ENCODE measurements at regions not wholly inside any gene's neighbourhood (a gene's known extent, or its start where the extent isn't known, plus 50 kb on each side); places are given as distances from the start of the nearest gene placed in this dataset.

DNA sequence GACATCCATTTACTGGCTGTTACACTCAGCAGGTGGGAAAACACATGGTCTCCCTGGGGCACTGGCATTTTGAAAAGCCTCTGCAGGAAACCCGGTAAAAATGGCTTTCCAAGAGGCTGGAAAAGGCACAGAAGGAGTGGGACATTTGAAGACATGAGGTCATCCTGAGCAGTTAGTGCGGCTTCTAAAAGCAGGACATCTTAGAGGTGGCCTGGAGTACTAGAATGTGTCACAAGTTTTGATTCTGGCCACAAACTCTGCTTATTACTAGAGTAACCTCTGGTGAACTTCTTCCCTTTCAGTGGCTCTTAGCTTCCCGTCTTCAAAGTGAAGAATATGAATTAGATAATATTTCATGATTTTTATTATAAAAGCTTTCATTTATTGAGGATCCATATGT lies 423.0 kb upstream of the BRINP1 start:
- Histone ChIP-seq H3K27ac (ENCODE audit: insufficient read depth, low read depth, low read length) (no peak overlapping the region), H4K20me1 (replicated peaks; ENCODE audit: control insufficient read depth, extremely low read depth, insufficient read depth, low read length) (no peaks in the 10 kb centered on the region), H3K9me1 (replicated peaks; ENCODE audit: control insufficient read depth, extremely low read depth, insufficient read depth, low read length) (no peaks in the 10 kb centered on the region), H3K9me3 (replicated peaks; ENCODE audit: control insufficient read depth, insufficient read depth, low read length) (peaks cover 6% of the 10 kb centered on the region), H3K27me3 (ENCODE audit: control insufficient read depth in 2 of 2, insufficient read depth in 2 of 2, low read length in 2 of 2) (no peaks in the 10 kb centered on the region), H3K4me2 (ENCODE audit: insufficient read depth, low read length) (no peak overlapping the region), H2AFZ (ENCODE audit: low read depth, low read length) (no peak overlapping the region), H3K4me3 (replicated peaks in 1 of 3; ENCODE audit: insufficient read depth in 1 of 3, low read depth in 1 of 3, low read length in 3 of 3) (no peak overlapping the region), H3K79me2 (ENCODE audit: control insufficient read depth, insufficient read depth, low read length) (no peaks in the 10 kb centered on the region), H3K36me3 (ENCODE audit: control insufficient read depth in 2 of 2, extremely low read depth in 1 of 2, insufficient read depth in 2 of 2, low read length in 2 of 2) (no peaks in the 10 kb centered on the region), H3K9ac (replicated peaks; ENCODE audit: extremely low read depth, insufficient read depth, low read length) (no peak overlapping the region), H3K4me1 (ENCODE audit: control insufficient read depth, extremely low read depth, insufficient read depth, low read length) (no peaks in the 10 kb centered on the region)
- intact Hi-C loops (cut with micrococcal nuclease), result no loop called here
- DNase-seq (ENCODE audit: low read depth, low spot score), result no peak
- dilution Hi-C loops (cut with MboI; ENCODE audit: extremely low pct_ligation_motif_present, low sequenced_read_pairs), result no loop called here
- no TSS peak for BruUV-seq (replicated peaks)
- CTCF ChIA-PET, result no interaction called here
- no peak for FAIRE-seq
- TF ChIP-seq POLR2A (IDR thresholded peaks at IDR 0.05; ENCODE audit: low read depth, low read length) (no peak), FOS (IDR thresholded peaks at IDR 0.05; ENCODE audit: borderline replicate concordance, insufficient read depth, low read length) (no peak), MYC (IDR thresholded peaks at IDR 0.05; ENCODE audit: low read depth, low read length) (no peak), EZH2 (IDR thresholded peaks at IDR 0.05; ENCODE audit: borderline replicate concordance, low read depth, low read length, severe bottlenecking) (no peak), CTCF (IDR thresholded peaks at IDR 0.05; ENCODE audit: extremely low read depth in 1 of 2, insufficient read depth in 1 of 2, low read depth in 1 of 2, low read length in 2 of 2) (no peak), GATA2 (IDR thresholded peaks at IDR 0.05; ENCODE audit: insufficient read depth, insufficient read length, low read depth, low read length) (no peak), JUN (IDR thresholded peaks at IDR 0.05; ENCODE audit: borderline replicate concordance, insufficient read depth, insufficient read length, low read depth) (no peak), POLR2AphosphoS5 (IDR thresholded peaks at IDR 0.05; ENCODE audit: insufficient read depth, low read depth, low read length) (no peak), MAX (IDR thresholded peaks at IDR 0.05; ENCODE audit: insufficient read depth, insufficient read length) (no peak)
- POLR2A ChIA-PET, result no interaction called here

All from endothelial cell of umbilical vein (primary cell).